NCI-H526 treated with DMSO at 0.1 percent for 48 hours (cell line): ENCODE measurements at regions not wholly inside any gene's neighbourhood (a gene's known extent, or its start where the extent isn't known, plus 50 kb on each side); places are given as distances from the start of the nearest gene placed in this dataset.

Experiments used
- DNase-seq: peaks from one replicate; lab custom pipeline; 2025; lab: John Stamatoyannopoulos, UW

DNA sequence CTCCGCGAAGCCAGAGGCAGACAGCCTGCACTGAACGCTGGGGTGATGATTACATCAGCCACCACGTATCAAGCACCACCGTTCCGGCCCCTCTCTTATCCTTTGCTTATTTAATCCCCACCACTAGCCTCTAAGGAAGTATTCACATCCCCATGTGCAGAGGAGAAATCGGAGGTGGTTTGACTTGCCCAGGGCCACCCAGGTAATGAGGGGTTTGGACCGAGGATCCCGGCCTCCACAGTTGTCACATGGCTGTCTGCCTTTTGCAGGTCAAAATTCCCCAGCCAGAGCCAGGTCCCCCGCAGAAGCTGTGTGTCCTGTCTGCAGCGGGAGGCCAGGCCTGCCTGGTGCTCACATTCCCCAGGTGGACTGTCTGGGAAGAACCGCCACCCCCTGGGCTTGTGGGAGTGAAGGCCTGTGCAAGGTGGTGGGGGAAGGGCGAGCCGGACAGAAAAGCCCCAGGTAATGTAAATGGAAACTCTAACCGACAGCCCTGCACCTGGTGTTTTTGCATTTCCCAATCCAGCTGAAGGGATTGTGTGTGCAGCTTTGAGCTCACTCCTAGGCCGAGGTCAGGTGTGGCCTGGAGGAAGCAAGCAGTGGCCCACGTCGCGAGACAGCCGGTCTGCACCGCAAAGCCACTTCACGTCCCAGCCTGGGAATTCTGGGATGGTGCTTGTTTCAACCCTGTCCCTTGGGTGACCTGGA is 108.5 kb upstream of the ID2 start:
- DNase-seq = peak; percentile 98

DNA sequence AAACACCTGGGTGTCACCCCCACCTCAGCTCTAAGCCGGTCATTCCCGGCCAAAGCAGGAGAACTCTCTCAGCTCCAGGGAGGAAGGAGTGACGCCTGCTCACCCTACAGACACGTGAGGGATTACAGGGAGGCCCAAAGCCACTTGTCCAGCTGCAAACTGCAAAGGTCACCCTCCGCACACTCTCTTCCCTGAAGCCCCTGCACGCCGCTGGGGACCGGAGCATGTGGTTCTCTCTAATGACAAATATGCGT is 108.0 kb upstream of the ID2 start:
- no peak for DNase-seq

DNA sequence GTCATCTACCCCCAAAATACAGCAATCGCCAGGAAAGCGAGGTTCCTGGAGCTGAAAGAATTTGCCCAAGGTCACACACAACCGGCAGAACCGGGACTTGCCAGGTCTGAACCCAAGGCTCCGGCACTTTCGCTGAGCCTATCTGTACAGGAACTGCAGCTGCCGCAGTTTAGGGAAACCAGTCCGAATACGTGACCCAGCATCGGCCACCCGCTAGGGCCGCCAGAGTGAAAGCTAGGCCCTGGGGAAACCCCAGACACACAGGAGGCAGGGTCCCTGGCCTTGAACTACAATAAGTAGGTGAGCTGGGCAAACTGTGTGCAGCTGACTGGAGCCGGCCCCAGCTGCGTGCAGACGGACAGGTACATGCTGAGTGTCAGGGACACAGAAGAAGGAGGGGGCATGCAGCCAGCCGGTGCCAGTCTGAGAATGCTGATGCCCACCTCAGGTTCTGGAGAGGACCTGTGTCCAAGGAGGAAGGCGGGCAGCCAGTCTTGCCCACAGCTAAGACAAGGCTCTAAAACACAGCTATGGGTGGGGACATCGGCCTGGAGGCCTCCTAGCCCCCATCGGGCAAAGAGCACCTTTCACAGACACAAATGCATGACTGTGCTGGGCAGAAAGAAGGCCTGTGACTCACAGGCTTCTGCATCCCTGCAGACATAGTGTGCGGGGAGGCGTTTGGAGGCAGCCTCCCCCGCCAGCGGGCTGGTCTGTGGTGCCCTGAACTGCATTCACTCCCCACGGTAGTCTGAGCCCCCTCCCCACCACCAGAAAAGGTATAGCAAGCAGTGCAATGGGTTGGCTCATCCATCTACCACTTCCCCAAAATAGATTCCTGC is 107.4 kb upstream of the ID2 start:
- DNase-seq = peak; percentile 46

DNA sequence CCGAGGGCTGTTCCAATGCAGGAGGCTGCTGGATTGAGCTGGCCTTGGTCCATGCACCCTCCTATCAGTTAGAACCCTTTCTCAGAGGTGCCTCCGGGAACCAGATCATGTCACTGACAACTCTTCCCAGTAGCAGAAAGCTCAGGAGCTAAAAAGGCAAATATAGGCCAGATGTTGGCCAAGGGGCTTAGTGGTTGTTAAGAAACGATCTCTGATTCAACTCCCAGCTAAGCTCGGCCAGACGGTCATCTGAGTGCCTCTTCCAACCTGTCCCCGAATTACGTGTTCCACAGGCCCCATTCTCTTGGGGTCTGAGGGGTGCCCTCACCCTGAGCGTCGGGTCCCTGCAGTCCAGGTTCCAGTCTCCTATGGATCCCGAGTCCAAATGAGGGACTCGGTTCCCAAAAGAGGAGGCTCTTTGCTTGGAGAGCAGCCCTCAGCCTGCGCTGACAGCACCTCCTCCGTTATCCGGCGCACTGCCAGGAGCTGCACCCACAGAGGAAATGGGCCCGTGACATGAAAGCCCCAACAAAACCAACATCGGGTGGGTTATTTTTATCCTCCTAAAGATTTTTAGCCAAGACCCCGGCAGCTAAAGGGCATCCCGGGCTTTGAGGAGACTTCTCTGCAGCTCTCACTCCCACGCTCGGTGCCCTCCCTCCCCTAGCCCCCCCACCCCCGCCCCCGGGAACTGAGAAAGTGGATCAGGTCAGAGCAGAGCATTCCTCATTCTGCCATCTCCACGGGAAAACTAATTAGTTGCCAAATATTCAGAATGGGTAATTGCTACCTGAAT is 106.6 kb upstream of the ID2 start:
- peak; percentile 27 for DNase-seq

DNA sequence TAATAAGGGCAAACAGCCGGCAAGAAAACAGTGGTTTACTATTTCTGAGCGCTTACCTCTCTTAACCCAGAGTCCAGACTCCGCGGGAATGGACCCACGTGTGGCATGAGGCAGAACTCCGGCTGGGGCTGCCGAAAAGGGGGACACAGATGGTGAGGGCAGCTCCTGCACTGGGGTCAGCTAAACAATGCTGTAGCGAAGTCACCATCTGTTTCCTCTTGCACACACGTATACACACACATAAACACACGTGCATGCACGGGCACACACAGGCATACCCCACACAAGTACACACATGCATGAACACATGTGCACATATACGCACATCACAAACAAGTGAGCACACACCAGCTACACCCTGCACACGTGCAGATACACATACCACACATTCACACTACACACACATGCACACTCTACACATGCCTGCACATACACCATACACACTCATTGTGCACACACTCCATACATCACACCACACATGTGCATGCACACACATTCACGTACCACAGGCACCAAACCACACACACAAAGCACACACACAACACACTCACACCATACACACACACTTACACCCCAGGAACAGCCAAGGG is 105.9 kb upstream of the ID2 start:
- DNase-seq = peak; percentile 21

DNA sequence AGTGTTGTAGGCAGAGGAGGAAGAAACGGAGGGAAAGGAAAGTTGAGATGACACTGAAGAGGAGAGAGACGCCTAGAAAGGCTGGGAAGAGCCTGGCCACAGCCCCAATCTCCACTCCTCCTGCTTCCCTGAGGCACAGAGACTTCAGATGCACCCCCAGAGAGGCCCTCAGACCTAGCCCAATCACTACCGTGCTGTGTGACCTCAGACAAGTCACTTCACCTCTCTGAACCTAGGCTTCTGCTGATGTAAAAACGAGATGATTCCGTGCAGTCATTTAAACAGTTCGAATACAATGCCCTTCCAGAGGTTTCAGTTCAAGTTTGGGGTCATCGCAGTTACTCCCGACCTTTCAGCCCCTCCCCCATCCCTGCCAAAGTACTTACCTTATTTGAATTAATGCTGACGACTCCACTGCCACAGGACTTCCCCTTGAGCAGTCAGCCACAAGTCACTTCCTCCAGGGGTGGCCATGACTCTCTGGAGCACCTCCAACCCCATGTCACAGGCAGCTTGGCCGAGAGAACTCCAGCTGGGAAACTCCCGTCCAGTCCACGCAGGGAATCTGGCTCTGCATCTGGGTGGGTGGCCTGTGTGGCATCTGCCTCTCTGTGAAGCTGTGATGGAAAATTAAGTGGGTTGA is 105.2 kb upstream of the ID2 start:
- no peak for DNase-seq

DNA sequence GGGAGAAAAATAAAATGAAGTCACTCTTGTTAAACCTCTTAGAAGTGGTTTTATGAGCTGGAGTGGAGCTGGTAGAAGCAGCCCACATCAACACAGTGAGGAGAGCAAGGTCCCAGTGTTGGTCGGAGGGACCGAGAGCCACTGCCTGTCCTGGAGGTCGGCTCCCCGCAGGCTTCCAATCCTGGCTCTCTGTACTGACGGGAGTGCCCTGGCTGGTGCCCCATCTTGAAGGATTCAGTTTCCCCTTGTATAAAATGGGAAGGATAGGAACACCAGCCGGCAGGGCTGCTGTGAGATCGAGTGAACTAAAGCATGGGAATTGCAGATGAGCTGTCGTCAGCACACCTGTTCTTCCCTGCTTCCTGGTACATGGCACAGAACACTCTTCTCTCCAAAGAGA is 104.3 kb upstream of the ID2 start:
- DNase-seq = no peak

DNA sequence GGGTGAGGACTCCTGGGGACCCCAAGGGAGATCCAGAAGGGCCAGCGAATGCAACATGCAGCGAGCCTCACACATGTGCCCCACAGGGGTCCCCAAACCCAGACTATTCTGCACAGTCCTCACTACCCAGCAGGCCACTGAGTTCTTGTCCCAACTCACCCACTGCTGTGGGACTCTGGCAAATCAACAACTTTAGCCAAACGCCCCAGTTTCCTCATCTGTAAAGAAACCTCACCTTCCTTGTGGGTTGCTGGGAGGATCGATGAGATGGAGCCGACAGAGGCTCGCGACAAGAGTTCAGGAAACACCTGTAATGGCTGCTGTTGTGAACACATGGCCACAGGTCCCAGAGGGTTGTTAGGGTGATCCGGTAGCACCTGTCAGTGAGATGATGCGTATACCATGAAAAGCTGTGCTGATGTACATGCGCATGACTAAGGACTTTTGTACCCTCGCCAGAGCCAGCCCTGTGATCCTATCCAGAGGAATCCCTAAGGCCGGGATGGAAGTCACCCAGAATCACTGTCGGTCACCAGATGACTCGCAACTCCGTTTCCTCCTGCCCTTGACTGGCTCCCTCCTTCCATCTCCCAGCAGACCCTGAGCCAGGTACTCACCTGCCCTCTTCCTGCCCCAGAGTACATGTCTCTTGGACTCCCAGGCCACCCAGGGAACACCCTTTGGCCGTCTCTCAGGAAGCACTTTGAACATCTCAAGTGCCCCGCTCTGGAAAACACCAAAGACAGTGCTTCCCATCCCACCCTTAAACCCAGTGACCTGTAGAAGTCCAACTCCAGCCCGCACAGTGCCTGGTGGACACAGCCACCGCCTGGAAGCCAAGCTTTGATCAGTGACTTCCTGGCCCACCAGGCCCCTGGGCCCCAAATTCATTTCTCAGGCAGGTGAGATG is 103.3 kb upstream of the ID2 start:
- DNase-seq = no peak

DNA sequence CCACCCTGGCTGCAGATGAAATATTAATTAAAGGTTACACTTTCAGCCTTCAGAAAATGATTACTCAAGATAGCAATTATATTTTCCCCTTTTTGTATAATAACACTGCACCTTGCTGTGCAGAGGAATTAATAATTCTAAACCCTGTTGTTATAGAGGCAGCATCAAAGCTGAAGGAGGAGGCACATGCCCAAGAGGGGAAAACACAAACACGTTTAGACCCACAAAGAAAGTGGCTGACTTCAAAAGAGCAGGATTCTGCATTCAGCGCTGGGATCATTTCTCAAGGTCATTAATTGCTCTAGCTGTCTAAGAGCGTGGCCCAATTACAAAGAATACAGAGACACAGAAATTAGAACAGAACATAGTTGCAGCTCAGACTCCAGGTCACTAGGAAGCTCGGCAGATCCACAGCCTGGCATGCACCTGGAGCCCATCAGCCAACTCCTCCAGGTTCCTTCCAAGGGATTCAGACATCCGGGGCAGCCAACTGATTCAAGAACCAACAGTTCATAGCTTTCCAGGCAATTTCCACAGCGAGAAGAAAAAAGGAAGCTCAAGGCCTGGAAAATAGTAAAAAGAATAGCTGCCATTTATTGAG is 102.3 kb upstream of the ID2 start:
- DNase-seq = no peak

DNA sequence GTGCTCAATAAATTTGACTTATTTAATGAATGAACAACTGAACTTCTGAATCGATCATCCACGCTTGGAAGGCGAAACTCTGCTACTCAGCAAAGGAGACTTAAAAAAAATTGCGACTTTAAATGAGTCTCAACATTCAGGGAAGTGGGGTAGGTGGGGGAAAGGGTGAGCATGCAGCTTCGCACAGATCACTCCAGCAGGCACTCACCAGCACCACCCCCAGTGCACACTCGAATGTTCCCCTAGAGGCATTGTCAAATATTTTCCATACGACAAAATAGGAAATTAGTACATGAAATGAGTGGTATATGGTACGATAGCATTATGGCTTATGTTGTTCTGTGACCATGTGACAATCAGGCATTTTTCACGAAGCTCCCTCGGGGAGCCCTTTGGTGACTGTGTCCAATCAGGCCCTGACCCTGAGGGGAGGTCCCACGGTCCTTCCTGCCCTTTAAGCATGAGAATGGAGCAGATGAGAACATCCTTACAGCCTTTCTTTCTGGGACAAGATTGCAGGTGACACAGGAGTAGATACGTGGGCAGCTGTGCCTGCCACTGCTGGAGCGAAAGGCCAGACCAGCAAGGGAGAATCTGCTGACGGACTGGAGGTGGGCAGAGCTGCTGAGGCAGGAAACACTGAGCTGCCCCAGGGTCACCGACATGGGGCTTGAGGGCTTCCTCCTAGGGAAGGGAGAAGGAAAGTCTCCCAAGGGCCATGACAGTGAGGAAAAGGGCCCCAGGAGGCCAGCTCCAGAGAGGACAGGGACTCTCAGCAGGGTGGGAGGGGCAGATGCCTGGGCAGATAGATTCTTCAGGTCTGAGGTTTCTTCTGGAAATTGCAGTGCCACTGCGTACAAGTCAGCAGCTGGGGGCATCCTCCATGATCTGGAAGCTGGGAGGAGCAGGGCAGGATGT is 101.3 kb upstream of the ID2 start:
- DNase-seq = no peak

DNA sequence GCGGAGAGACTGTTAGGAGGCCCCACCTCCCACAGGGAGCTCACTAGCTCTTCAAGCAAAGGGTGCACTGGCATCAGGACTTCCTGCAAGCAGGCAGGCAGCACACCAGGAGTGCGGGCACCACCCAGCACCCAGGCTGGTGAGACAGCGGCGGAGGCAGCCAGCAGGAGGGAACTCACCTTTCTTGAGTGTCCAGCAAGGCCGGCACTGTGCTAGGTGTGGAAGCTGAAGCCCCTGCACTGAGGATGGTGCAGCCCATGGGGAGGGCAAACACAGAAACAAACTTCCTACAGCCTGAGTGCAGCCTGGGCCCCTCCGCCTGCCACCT is 100.7 kb upstream of the ID2 start:
- DNase-seq = no peak

DNA sequence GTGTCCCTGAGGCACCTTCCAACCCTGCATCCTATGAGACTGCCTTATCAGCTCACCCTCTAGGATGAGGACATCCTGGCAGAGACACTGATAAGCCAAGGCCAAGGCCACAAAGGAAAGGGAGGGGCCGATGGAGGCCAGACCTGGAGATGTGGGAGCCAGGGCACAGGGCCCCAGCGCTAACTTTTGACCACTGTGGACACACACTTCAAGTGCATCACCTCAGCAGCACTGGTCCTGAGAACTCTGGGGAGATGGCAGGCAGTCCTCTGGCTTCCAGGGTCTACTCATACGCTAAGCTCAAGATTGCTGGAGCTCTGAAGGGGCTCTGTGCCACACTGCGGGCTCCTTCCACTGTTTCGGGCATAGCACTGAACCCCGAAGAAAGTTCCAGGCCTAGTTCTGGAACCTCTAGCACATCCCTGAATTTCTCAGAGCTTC is 100.2 kb upstream of the ID2 start:
- DNase-seq = no peak

DNA sequence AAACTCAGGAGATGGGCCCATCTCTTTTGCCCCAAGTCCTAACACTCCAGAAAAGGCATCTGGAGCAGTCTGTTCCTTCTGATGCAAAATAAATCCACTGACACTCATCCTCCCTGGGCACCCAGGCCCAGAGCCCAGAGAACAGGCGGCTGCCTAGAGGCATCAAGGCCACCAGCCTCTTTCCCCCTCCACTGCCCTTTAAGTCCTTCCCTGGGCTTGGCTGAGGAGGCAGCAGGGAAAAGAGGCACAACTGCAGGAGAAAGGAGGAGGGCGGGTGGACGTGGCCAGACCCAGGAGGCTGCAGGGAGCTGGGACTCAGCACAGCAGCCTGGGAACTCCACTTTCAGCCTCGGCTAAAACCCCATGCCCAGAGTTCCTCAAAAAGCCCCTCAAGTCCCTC is 99.7 kb upstream of the ID2 start:
- no peak for DNase-seq

DNA sequence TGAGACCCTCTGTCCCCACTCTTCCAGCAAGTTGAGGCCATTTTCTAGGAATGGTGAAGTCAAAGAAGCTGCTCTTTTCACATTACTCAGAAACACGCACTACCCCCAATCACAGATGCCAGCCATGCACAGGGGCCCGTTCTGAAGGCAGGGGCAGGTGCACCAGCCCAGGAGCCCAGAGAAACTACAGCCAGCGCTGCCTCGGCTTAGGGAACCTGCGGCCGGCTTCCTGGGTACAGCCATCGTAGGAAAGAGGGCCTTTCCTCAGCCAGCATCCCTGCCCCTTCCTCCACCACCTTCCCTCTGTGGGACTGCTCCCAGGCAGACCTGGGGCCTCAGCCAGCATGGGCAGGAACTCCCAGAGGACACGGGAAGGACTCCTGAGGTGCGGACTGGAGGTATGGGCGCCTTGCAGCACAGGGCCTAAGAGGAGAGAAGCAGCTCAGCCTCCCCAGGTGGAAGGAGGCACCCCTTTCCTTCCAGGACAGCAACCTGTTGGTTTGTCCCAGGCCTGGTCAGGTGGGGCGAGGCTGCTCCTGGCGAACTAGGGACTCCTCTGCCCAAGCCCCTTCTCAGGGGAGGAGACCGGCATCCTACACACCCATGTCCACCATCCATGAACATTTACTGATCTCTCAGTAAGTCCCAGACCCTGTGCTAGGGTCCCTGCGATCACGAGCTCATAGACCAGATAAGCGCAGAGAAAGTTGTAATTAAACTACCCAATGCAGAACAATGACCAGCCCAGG is 99.0 kb upstream of the ID2 start:
- no peak for DNase-seq

DNA sequence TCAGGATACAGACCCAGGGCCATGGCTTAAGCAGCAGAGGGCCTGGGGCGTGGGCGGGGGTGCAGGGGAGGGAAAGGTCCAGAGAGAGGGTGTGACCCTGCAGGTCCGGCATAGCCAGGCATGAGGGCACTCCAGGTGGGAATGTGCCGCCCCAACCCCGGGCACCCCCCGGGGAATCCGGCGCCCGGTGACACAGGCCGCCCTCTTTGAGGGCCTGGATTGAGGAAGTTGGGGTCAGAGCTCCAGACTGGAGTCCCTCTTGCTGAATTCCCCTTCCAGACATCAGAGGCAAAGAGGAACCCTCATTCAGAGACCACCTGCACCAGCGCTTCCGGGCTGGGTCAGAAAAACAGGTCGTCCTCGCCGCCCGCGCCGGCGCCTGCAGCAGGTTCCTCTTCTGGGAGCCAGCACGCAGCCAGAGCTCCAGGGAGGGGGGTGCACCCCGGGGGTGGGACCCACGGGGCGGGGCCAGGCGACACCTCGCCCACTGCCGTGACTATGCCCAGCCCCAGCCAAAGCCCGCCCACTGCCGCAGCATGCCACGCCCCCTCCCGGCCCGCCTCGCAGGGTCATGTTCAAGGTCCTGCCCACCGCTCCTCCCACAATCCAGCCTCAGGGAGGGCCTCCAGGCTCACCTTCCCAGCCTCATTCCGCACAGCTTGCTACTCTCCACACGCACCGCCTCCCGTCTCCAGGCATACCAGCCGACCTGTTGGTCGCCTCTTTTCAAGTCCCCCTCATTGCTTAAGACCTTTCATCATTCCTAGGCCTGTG is 98.3 kb upstream of the ID2 start:
- DNase-seq = peak; percentile 94

DNA sequence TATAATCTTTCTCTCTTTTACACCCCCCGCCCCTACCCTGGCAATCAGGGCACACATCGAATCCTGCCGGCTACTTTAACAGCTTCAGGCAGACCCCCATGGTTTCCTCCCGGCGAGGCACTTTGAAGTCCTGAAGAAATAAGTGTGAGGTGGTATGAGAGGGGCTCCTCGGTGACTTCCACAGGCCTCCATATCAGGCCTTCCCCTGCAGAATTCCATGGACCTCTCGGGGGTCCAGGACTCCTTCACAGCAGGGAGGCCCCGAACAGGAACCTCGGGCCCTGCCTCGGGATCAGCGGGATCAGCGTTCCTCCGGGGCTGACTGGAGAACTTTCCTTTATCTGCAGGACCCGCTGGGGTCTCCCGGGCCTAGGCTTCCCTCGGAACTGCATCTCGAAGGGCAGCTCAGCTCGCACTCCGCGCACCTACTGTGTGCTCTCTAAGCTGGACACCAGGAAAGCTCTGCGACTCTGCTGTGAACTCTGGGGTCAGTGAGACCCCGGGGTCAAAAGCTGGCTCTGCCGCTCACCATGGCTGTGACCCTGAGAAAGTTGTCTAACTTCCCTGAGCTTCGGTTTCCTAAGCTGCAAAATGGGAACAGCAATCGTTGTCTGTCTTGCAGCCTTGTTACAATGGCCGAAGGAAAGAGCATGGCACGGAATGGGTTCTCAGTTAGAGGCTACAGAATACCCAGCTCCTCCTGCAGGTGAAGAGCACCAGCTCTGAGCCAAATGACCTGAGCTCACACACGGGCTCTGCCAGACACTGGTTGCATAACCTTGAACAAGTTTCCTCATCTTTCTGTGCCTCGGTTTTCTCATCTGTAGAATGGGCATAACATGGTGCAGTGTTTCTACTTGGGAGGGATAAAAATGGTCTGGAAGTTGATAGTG is 97.4 kb upstream of the ID2 start:
- no peak for DNase-seq

DNA sequence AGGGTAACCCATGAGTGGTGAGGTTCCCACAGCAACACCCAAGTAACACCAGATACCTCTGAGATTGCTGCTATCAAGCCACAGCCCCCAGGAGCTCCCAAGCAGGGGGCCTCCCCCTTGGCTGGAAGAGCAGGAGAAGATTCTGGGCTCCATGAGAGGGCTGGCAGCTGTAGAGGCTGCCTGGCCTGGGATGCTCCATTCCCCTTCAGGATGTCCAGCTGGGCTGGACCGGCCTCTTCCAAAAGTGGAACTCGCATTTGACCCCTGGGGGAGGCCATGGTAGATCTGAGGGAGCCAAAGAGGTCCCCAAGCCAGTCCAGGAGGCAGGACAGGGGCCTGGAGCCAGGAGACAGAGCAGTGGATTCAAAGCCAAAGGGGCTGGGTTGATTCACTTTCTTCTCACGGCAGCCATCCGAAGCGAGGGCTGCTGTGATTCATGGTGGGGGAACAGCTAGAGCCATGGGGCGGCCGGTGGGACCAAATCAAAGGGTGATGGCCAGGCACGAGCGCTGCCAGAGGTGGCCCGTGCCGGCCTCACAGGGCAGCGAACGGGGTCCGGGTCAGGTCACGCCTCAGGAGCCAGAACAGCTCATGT is 95.3 kb upstream of the ID2 start:
- DNase-seq = no peak
